22Rv1 (cell line): ENCODE measurements at regions not wholly inside any gene's neighbourhood (a gene's known extent, or its start where the extent isn't known, plus 50 kb on each side); places are given as distances from the start of the nearest gene placed in this dataset.

Source experiments
- ZFX ChIP-seq: fragments of 450-650 bp; IDR thresholded peaks from 2 replicates; pipeline ENCODE4 v1.6.1; 2017; ENCODE audit warnings: antibody characterized with exemption, borderline replicate concordance
- TF ChIP-seq, protein P1 (sequence below): fragments of 450-650 bp; IDR thresholded peaks from 2 replicates; pipeline ENCODE4 v1.5.1; 2017; ENCODE audit warnings: mild to moderate bottlenecking

DNA sequence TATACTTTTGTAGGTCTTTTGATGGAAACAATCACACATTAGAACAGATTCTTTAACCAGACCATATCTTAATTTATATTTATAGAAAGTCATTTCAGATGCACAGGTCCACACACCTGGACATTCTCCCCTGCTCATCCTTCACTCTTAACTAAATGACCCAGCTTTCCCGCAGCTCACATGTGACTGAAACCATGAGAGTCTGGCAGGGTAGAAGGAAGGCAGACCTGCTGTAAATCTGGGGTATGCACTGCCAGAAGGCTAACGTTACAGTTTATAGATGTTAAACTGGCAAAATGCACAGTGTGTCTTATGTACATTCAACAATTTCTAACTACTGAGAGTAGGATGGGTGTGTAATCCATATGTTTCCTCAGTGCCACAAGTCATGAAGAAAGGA, 359.5 kb upstream of the SPTLC3 start:
- TF ChIP-seq, protein P1, sequence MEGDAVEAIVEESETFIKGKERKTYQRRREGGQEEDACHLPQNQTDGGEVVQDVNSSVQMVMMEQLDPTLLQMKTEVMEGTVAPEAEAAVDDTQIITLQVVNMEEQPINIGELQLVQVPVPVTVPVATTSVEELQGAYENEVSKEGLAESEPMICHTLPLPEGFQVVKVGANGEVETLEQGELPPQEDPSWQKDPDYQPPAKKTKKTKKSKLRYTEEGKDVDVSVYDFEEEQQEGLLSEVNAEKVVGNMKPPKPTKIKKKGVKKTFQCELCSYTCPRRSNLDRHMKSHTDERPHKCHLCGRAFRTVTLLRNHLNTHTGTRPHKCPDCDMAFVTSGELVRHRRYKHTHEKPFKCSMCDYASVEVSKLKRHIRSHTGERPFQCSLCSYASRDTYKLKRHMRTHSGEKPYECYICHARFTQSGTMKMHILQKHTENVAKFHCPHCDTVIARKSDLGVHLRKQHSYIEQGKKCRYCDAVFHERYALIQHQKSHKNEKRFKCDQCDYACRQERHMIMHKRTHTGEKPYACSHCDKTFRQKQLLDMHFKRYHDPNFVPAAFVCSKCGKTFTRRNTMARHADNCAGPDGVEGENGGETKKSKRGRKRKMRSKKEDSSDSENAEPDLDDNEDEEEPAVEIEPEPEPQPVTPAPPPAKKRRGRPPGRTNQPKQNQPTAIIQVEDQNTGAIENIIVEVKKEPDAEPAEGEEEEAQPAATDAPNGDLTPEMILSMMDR: no peak
- TF ChIP-seq ZFX: no peak
